HepG2 (cell line): ENCODE measurements at regions not wholly inside any gene's neighbourhood (a gene's known extent, or its start where the extent isn't known, plus 50 kb on each side); places are given as distances from the start of the nearest gene placed in this dataset.

ENCODE experiments used
- ATF7 ChIP-seq, 2 experiments: fragments of 450-650 bp in 1 of 2; sonication (generic) in 1 of 2; formaldehyde crosslinking in 1 of 2; IDR thresholded peaks; 2 replicates each; pipeline versions ENCODE4 v1.4.0 to v1.6.1; 2016 to 2020; ENCODE audit warnings: antibody characterized with exemption in 1 of 2, mild to moderate bottlenecking in 1 of 2, missing genetic modification reagents in 1 of 2
- HHEX ChIP-seq: IDR thresholded peaks from 2 replicates; pipeline ENCODE4 v1.6.1; 2016; ENCODE audit warnings: control low read depth
- HNF1A ChIP-seq, 2 experiments: sonication (generic) in 1 of 2; formaldehyde crosslinking in 1 of 2; IDR thresholded peaks; 2 replicates each; pipeline versions ENCODE4 v1.4.0 to v1.6.1; 2016 to 2020; ENCODE audit warnings: borderline replicate concordance in 1 of 2, low read depth in 1 of 2, mild to moderate bottlenecking in 1 of 2, missing genetic modification reagents in 1 of 2
- ZBTB7A ChIP-seq: sonication (generic); formaldehyde crosslinking; IDR thresholded peaks from 2 replicates; pipeline ENCODE4 v1.8.0; 2022; ENCODE audit warnings: mild to moderate bottlenecking, missing genetic modification reagents
- ZNF253 ChIP-seq: sonication (generic); formaldehyde crosslinking; IDR thresholded peaks from 2 replicates; pipeline ENCODE4 v1.8.0; 2022; ENCODE audit warnings: mild to moderate bottlenecking, missing genetic modification reagents, borderline replicate concordance
- ZNF256 ChIP-seq: sonication (generic); formaldehyde crosslinking; conservative IDR thresholded peaks from 2 replicates; pipeline ENCODE4 v1.4.0; 2020; ENCODE audit warnings: missing genetic modification reagents
- ZNF326 ChIP-seq: sonication (generic); formaldehyde crosslinking; IDR thresholded peaks from 2 replicates; pipeline ENCODE4 v1.4.0; 2020; ENCODE audit warnings: missing genetic modification reagents, borderline replicate concordance
- ZSCAN31 ChIP-seq: sonication (generic); formaldehyde crosslinking; IDR thresholded peaks from 2 replicates; pipeline ENCODE4 v1.5.0; 2020; ENCODE audit warnings: low read depth, mild to moderate bottlenecking, missing genetic modification reagents
- TF ChIP-seq, protein P1 (sequence below): IDR thresholded peaks from 2 replicates; pipeline ENCODE4 v1.6.1; 2016; ENCODE audit warnings: missing biosample characterization, missing genetic modification reagents, low read depth

DNA sequence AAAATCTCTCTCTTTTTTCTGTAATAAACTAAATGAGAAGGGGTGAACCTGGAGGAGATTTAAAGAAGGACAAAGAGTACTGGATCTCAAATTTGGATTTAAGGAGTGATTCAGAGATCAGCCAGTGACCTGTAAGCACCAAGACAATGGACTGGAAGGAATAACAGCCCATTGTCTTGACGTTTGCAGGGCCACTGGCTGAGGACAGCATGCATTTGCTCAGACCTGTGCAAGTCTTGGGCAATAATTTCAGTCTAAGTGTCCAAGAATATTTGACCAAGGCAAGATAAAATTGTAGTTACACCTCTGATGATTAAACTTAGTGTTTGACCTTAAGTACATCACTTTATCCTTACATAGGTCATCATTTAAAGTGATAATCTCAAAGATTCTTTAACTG lies 55.8 kb upstream of the OSTN start (continued):
- no peak for TF ChIP-seq HNF1A (IDR thresholded peaks at IDR 0.05; ENCODE audit: low read depth)
- TF ChIP-seq HNF1A (CRISPR knock-in tag; IDR thresholded peaks at IDR 0.05; ENCODE audit: borderline replicate concordance) = no peak
- TF ChIP-seq, protein P1, sequence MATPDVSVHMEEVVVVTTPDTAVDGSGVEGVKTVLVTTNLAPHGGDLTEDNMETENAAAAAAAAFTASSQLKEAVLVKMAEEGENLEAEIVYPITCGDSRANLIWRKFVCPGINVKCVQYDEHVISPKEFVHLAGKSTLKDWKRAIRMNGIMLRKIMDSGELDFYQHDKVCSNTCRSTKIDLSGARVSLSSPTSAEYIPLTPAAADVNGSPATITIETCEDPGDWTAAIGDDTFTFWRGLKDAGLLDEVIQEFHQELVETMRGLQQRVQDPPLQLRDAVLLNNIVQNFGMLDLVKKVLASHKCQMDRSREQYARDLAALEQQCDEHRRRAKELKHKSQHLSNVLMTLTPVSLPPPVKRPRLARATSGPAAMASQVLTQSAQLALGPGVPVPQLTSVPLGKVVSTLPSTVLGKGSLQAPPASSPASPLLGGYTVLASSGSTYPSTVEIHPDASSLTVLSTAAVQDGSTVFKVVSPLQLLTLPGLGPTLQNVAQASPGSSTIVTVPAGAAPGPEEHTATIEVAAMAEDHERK (CRISPR knock-in tag) = no peak
- no peak for TF ChIP-seq ZNF326 (CRISPR knock-in tag)
- TF ChIP-seq HHEX (CRISPR knock-in tag) = no peak
- no peak for TF ChIP-seq ZSCAN31 (CRISPR knock-in tag)
- TF ChIP-seq ATF7 (IDR thresholded peaks at IDR 0.05) = no peak
- TF ChIP-seq ATF7 (CRISPR knock-in tag; IDR thresholded peaks at IDR 0.05) = no peak
- TF ChIP-seq ZNF253 = no peak
- TF ChIP-seq ZNF256 (CRISPR knock-in tag) = no peak
- no peak for TF ChIP-seq ZBTB7A (CRISPR knock-in tag)
